NCI-H2107 (cell line): ENCODE measurements at regions not wholly inside any gene's neighbourhood (a gene's known extent, or its start where the extent isn't known, plus 50 kb on each side); places are given as distances from the start of the nearest gene placed in this dataset.

ENCODE experiments used
- DNase-seq: peaks from one replicate; lab custom pipeline; 2025; lab: John Stamatoyannopoulos, UW

GRCh38 chr2:8255448-8255800 lies 426.4 kb upstream of the ID2 start:
- no peak for DNase-seq

- DNase-seq, result no peak
Observed at GRCh38 chr2:8256905-8257304, 425.0 kb upstream of the ID2 start.

GRCh38 chr2:8257502-8257901 lies 424.4 kb upstream of the ID2 start:
- DNase-seq, result no peak

- DNase-seq, result no peak
Observed at GRCh38 chr2:8258406-8258805, 423.4 kb upstream of the ID2 start.

- DNase-seq, result no peak
Observed at GRCh38 chr2:8259106-8259840, 422.6 kb upstream of the ID2 start.

GRCh38 chr2:8259841-8260178 lies 422.0 kb upstream of the ID2 start:
- DNase-seq, result no peak

- no peak for DNase-seq
Observed at GRCh38 chr2:8260213-8260612, 421.6 kb upstream of the ID2 start.

GRCh38 chr2:8263901-8264300 lies 418.0 kb upstream of the ID2 start:
- no peak for DNase-seq

- no peak for DNase-seq
Observed at GRCh38 chr2:8264981-8265380, 416.9 kb upstream of the ID2 start.

- DNase-seq, result no peak
Observed at GRCh38 chr2:8265476-8266226, 416.2 kb upstream of the ID2 start.

GRCh38 chr2:8266563-8266962 lies 415.3 kb upstream of the ID2 start:
- DNase-seq, result no peak

- DNase-seq, result no peak
Observed at GRCh38 chr2:8267048-8267447, 414.8 kb upstream of the ID2 start.

GRCh38 chr2:8267721-8268120 lies 414.1 kb upstream of the ID2 start:
- no peak for DNase-seq

GRCh38 chr2:8268172-8268783 lies 413.6 kb upstream of the ID2 start:
- DNase-seq, result no peak

GRCh38 chr2:8270699-8271098 lies 411.2 kb upstream of the ID2 start:
- DNase-seq, result no peak

- no peak for DNase-seq
Observed at GRCh38 chr2:8271461-8271860, 410.4 kb upstream of the ID2 start.

GRCh38 chr2:8276026-8276425 lies 405.8 kb upstream of the ID2 start:
- DNase-seq, result no peak

- DNase-seq, result no peak
Observed at GRCh38 chr2:8277921-8278571, 403.8 kb upstream of the ID2 start.

- DNase-seq, result no peak
Observed at GRCh38 chr2:8278709-8279354, 403.0 kb upstream of the ID2 start.

GRCh38 chr2:8279506-8279905 lies 402.4 kb upstream of the ID2 start:
- no peak for DNase-seq

GRCh38 chr2:8281234-8281633 lies 400.6 kb upstream of the ID2 start:
- no peak for DNase-seq
